ENCODE measurements at regions not wholly inside any gene's neighbourhood (a gene's known extent, or its start where the extent isn't known, plus 50 kb on each side); places are given as distances from the start of the nearest gene placed in this dataset.

DNA sequence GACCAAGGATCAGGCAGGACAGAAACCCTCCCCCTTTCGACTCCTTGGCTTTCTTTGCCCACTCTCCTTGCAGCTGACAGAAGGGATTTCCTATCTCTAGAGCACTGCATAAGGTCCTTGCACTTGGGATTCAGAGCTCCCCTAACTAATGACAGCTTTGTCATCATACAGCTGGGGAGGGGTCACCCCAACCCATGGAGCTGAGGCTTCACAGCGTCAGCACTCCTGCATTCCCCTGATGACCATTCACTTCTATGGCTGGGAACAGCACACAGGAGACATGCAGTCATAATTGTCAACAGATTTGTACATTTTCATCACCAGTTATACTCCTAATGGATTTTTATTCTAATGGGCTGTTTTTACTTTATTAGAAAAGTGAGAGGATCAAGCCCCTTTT lies 161.7 kb upstream of the C1orf87 start:
- WGBS (ENCODE audit: extremely low coverage, insufficient read length, low lambda C conversion rate), result no CpG with 5 or more reads among the region's 2 CpGs
- Histone ChIP-seq H3K23me2 (ENCODE audit: insufficient read length, low read depth, low read length, poor library complexity, severe bottlenecking) (no peaks in the 10 kb centered on the region), H2AK5ac (ENCODE audit: insufficient read length, low read length) (no peak overlapping the region), H3K79me1 (ENCODE audit: insufficient read depth, low read depth, low read length, poor library complexity, severe bottlenecking) (no peaks in the 10 kb centered on the region), H4K5ac (ENCODE audit: insufficient read length, low read depth, low read length) (no peak overlapping the region), H3K23ac (ENCODE audit: insufficient read length, low read depth, low read length) (no peak overlapping the region), H2BK12ac (ENCODE audit: insufficient read length, low read depth, low read length) (no peak overlapping the region), H4K91ac (ENCODE audit: insufficient read length, low read depth, low read length) (no peak overlapping the region), H2BK15ac (ENCODE audit: low read depth, low read length) (no peak overlapping the region), H3K27ac (ENCODE audit: insufficient read length, low read depth, low read length) (no peak overlapping the region), H3K18ac (ENCODE audit: insufficient read length, low read depth, low read length) (no peak overlapping the region), H3K9ac (ENCODE audit: extremely low read depth, insufficient read length, low read length) (no peak overlapping the region), H3K56ac (ENCODE audit: insufficient read length, low read depth, low read length) (no peak overlapping the region), H3K79me2 (ENCODE audit: insufficient read depth, low read length) (no peaks in the 10 kb centered on the region), H3T11ph (ENCODE audit: low read length) (no peak overlapping the region), H2AFZ (ENCODE audit: low read length) (no peak overlapping the region), H3K4me2 (ENCODE audit: insufficient read depth, insufficient read length, low read length) (no peak overlapping the region), H3K27me3 (ENCODE audit: insufficient read depth, low read length) (no peaks in the 10 kb centered on the region), H2BK120ac (ENCODE audit: low read depth, low read length, poor library complexity, severe bottlenecking) (no peak overlapping the region), H2BK20ac (ENCODE audit: low read depth, low read length, poor library complexity, severe bottlenecking) (no peak overlapping the region), H3K14ac (ENCODE audit: insufficient read depth, low read length) (no peak overlapping the region), H4K20me1 (ENCODE audit: control insufficient read depth, insufficient read depth, insufficient read length) (no peaks in the 10 kb centered on the region), H3K9me3 (ENCODE audit: control insufficient read depth, low read depth, low read length) (no peaks in the 10 kb centered on the region), H3K4me1 (ENCODE audit: insufficient read depth, low read length) (no peaks in the 10 kb centered on the region), H3K4ac (ENCODE audit: low read depth, low read length) (no peak overlapping the region), H4K8ac (replicated peaks; ENCODE audit: insufficient read length, low read depth, low read length) (no peak overlapping the region), H2BK5ac (ENCODE audit: insufficient read length, low read length) (no peak overlapping the region)
- DNase-seq, result no peak
- Mint-ChIP-seq H3K4me3 (no peak overlapping the region), H3K36me3 (ENCODE audit: insufficient read depth in 1 of 3, low read depth in 3 of 3) (no peaks in the 10 kb centered on the region), H3K4me1 (no peaks in the 10 kb centered on the region), H3K27me3 (ENCODE audit: low read depth) (no peaks in the 10 kb centered on the region), H3K27ac (0 out of 7 replicates have a peak overlapping the region, but pooled peaks of 1 of the 3 experiments have one; percentile 52), H3K9me3 (no peaks in the 10 kb centered on the region; a peak in 1 of 5 replicates)
- TF ChIP-seq, protein P1, sequence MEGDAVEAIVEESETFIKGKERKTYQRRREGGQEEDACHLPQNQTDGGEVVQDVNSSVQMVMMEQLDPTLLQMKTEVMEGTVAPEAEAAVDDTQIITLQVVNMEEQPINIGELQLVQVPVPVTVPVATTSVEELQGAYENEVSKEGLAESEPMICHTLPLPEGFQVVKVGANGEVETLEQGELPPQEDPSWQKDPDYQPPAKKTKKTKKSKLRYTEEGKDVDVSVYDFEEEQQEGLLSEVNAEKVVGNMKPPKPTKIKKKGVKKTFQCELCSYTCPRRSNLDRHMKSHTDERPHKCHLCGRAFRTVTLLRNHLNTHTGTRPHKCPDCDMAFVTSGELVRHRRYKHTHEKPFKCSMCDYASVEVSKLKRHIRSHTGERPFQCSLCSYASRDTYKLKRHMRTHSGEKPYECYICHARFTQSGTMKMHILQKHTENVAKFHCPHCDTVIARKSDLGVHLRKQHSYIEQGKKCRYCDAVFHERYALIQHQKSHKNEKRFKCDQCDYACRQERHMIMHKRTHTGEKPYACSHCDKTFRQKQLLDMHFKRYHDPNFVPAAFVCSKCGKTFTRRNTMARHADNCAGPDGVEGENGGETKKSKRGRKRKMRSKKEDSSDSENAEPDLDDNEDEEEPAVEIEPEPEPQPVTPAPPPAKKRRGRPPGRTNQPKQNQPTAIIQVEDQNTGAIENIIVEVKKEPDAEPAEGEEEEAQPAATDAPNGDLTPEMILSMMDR (conservative IDR thresholded peaks at IDR 0.05), result no peak
